ENCODE measurements at regions not wholly inside any gene's neighbourhood (a gene's known extent, or its start where the extent isn't known, plus 50 kb on each side); places are given as distances from the start of the nearest gene placed in this dataset.

DNA sequence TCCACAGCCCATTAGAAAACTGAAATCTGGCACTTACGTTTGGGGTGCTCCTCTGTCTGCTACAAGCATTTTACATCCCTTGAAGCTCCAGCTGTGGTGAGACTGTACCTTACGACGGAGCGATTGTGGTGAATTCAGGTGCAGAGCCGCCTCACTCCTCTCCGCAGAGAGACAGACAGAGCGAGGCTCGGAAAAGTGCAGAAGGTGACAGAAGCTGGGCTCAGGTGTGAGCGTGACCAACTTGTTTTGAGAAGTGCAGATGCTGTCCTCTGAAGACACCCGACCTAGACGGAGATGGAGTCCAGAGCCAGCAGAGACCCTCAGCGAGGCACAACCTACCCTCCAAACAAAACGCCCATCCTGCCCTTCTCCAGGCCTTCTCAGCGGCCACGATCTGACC lies 196.5 kb downstream of the MED10 start:
- no peaks in the 10 kb centered on the region for H3K9me3 ChIP-seq
- H3K36me3 ChIP-seq: no peaks in the 10 kb centered on the region
- TF ChIP-seq POLR2A (IDR thresholded peaks at IDR 0.05) (no peak), CTCF (IDR thresholded peaks at IDR 0.05) (no peak)
- DNase-seq: no peak
- H3K27ac ChIP-seq: no peak overlapping the region
- H3K4me1 ChIP-seq: no peaks in the 10 kb centered on the region
- H3K27me3 ChIP-seq: no peaks in the 10 kb centered on the region
- no peak overlapping the region for H3K4me3 ChIP-seq

DNA sequence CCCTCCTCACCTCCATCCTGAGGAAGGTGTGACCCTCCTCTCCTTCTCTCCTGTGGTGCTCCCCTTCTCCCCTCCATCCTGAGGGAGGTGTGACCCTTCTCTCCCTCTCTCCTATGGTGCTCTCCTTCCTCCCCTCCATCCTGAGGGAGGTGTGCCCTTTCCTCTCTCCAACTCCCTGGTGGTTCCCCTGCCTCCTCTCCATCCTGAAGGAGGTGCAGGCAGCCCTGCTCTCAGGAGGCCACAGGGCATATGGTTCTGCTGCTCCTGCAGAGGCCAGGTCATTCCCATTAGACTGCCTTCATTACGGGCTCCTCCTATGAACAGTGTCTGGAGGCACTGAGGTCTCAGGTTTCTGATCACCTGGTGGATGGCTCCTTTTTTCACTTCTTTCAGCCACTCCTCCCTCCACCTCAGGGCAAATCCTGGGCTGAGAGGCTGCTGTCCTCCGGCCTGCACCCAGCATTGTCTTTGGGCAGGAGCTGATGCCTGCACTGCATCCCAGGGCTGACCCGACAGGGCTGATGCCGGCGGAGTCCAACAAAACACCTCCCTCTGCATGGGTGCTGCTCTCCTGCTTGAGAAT lies 197.1 kb downstream of the MED10 start:
- no peaks in the 10 kb centered on the region for H3K9me3 ChIP-seq
- no peak for DNase-seq
- H3K27me3 ChIP-seq: no peaks in the 10 kb centered on the region
- no peaks in the 10 kb centered on the region for H3K36me3 ChIP-seq
- TF ChIP-seq CTCF (IDR thresholded peaks at IDR 0.05) (no peak), POLR2A (IDR thresholded peaks at IDR 0.05) (no peak)
- no peaks in the 10 kb centered on the region for H3K4me1 ChIP-seq
- H3K27ac ChIP-seq: no peak overlapping the region
- no peak overlapping the region for H3K4me3 ChIP-seq

GRCh38 chr5:6180231-6180872 lies 198.0 kb downstream of the MED10 start:
- Histone ChIP-seq H3K4me1 (no peaks in the 10 kb centered on the region), H3K27me3 (no peaks in the 10 kb centered on the region), H3K27ac (no peak overlapping the region), H3K4me3 (no peak overlapping the region), H3K9me3 (no peaks in the 10 kb centered on the region), H3K36me3 (no peaks in the 10 kb centered on the region)
- TF ChIP-seq POLR2A (IDR thresholded peaks at IDR 0.05): no peak
- TF ChIP-seq CTCF (IDR thresholded peaks at IDR 0.05): no peak
- no peak for DNase-seq

- TF ChIP-seq POLR2A (IDR thresholded peaks at IDR 0.05) (no peak), CTCF (IDR thresholded peaks at IDR 0.05) (no peak)
- no peak overlapping the region for H3K27ac ChIP-seq
- H3K9me3 ChIP-seq: no peaks in the 10 kb centered on the region
- no peak overlapping the region for H3K4me3 ChIP-seq
- no peaks in the 10 kb centered on the region for H3K36me3 ChIP-seq
- DNase-seq: no peak
- H3K27me3 ChIP-seq: no peaks in the 10 kb centered on the region
- H3K4me1 ChIP-seq: no peaks in the 10 kb centered on the region
Observed at GRCh38 chr5:6178846-6179532, 199.4 kb downstream of the MED10 start.

- Histone ChIP-seq H3K27ac (no peak overlapping the region), H3K9me3 (no peaks in the 10 kb centered on the region), H3K4me1 (no peaks in the 10 kb centered on the region), H3K27me3 (no peaks in the 10 kb centered on the region), H3K36me3 (no peaks in the 10 kb centered on the region), H3K4me3 (no peak overlapping the region)
- TF ChIP-seq CTCF (IDR thresholded peaks at IDR 0.05): no peak
- TF ChIP-seq POLR2A (IDR thresholded peaks at IDR 0.05): no peak
- no peak for DNase-seq
Observed at GRCh38 chr5:6177926-6178325, 200.4 kb downstream of the MED10 start.

Data from Peyer's patch (tissue), 4 donors.